ENCODE measurements at regions not wholly inside any gene's neighbourhood (a gene's known extent, or its start where the extent isn't known, plus 50 kb on each side); places are given as distances from the start of the nearest gene placed in this dataset.

- TF ChIP-seq POLR2A (IDR thresholded peaks at IDR 0.05; ENCODE audit: extremely low read depth, insufficient read length) (no peak), CTCF (IDR thresholded peaks at IDR 0.05; ENCODE audit: low read depth, low read length) (no peak), MYC (IDR thresholded peaks at IDR 0.05; ENCODE audit: low read depth, low read length) (no peak)
These were observed 899.3 kb downstream of the UQCRFS1 start for GRCh38 chr19:28313633-28314032.
